MM.1S (cell line): ENCODE measurements at regions not wholly inside any gene's neighbourhood (a gene's known extent, or its start where the extent isn't known, plus 50 kb on each side); places are given as distances from the start of the nearest gene placed in this dataset.

Experiments
- DNase-seq: peaks from one replicate; pipeline ENCODE4 v3.0.0-alpha.2; 2015
- H2AFZ ChIP-seq: fragments of 300-600 bp; sonication (generic); 2 replicates; pipeline ENCODE4 v1.6.0; 2016; ENCODE audit warnings: antibody characterized with exemption, low read length
- H3F3A ChIP-seq: fragments of 300-600 bp; sonication (generic); 2 replicates; pipeline ENCODE4 v1.6.1; 2016; ENCODE audit warnings: mild to moderate bottlenecking, antibody characterized with exemption, low read length, moderate library complexity, mixed read lengths; ENCODE audit not compliant: insufficient read depth
- H3K27ac ChIP-seq: fragments of 300-600 bp; sonication (generic); 2 replicates; pipeline ENCODE4 v1.5.1; 2016; ENCODE audit warnings: mild to moderate bottlenecking, low read length
- H3K27me3 ChIP-seq: fragments of 300-600 bp; sonication (generic); replicated peaks from 2 replicates; pipeline ENCODE4 v1.6.0; 2016; ENCODE audit warnings: low read length; ENCODE audit not compliant: insufficient read depth
- H3K36me3 ChIP-seq: fragments of 300-600 bp; sonication (generic); replicated peaks from 2 replicates; pipeline ENCODE4 v1.6.1; 2016; ENCODE audit warnings: mild to moderate bottlenecking, low read length, mixed read lengths; ENCODE audit not compliant: insufficient read depth
- H3K4me1 ChIP-seq: fragments of 300-600 bp; sonication (generic); 2 replicates; pipeline ENCODE4 v1.6.1; 2016; ENCODE audit warnings: low read length, mixed read lengths
- H3K4me2 ChIP-seq: fragments of 300-600 bp; sonication (generic); 2 replicates; pipeline ENCODE4 v1.6.0; 2016; ENCODE audit warnings: low read depth, low read length
- H3K4me3 ChIP-seq: fragments of 300-600 bp; sonication (generic); 2 replicates; pipeline ENCODE4 v1.5.1; 2016; ENCODE audit warnings: low read length, mixed read lengths
- H3K79me2 ChIP-seq: fragments of 300-600 bp; sonication (generic); 2 replicates; pipeline ENCODE4 v1.6.1; 2016; ENCODE audit warnings: mixed run types, low read length, mixed read lengths
- H3K9ac ChIP-seq: fragments of 300-600 bp; sonication (generic); 2 replicates; pipeline ENCODE4 v1.6.1; 2016; ENCODE audit warnings: low read length, mixed read lengths
- H3K9me2 ChIP-seq: fragments of 300-600 bp; sonication (generic); replicated peaks from 2 replicates; pipeline ENCODE4 v1.6.1; 2016; ENCODE audit warnings: mild to moderate bottlenecking, low read length, mixed read lengths; ENCODE audit not compliant: insufficient read depth
- H3K9me3 ChIP-seq: fragments of 300-600 bp; sonication (generic); replicated peaks from 2 replicates; pipeline ENCODE4 v1.6.1; 2016; ENCODE audit warnings: mild to moderate bottlenecking, low read length, mixed read lengths; ENCODE audit not compliant: insufficient read depth
- H4K20me1 ChIP-seq: fragments of 300-600 bp; sonication (generic); 2 replicates; pipeline ENCODE4 v1.6.1; 2016; ENCODE audit warnings: mild to moderate bottlenecking, low read length, moderate library complexity, mixed read lengths; ENCODE audit not compliant: insufficient read depth
- EZH2 ChIP-seq: fragments of 300-600 bp; sonication (generic); optimal IDR thresholded peaks from 2 replicates; pipeline ENCODE3; 2017; ENCODE audit warnings: low read depth, mild to moderate bottlenecking, antibody characterized with exemption, low read length, mixed read lengths
- EZH2phosphoT487 ChIP-seq: fragments of 300-600 bp; sonication (generic); IDR thresholded peaks from 2 replicates; pipeline ENCODE4 v1.6.1; 2018; ENCODE audit warnings: antibody characterized with exemption, low read length
- TF ChIP-seq, protein P1 (sequence below): fragments of 300-600 bp; sonication (generic); IDR thresholded peaks from 2 replicates; pipeline ENCODE4 v1.5.1; 2016; ENCODE audit warnings: antibody characterized with exemption, low read length, mixed read lengths

GRCh38 chr6:9332241-9332780 lies 897.0 kb upstream of the SLC35B3 start:
- Histone ChIP-seq H3K4me2 (no peak overlapping the region), H3K36me3 (no peaks in the 10 kb centered on the region), H3K4me3 (no peak overlapping the region), H3K4me1 (no peaks in the 10 kb centered on the region), H2AFZ (no peak overlapping the region), H3K27ac (no peak overlapping the region), H4K20me1 (no peaks in the 10 kb centered on the region), H3F3A (no peaks in the 10 kb centered on the region), H3K9me3 (no peaks in the 10 kb centered on the region), H3K79me2 (no peaks in the 10 kb centered on the region), H3K27me3 (no peaks in the 10 kb centered on the region), H3K9ac (no peak overlapping the region), H3K9me2 (no peaks in the 10 kb centered on the region)
- TF ChIP-seq EZH2 (no peak), EZH2phosphoT487 (no peak)
- TF ChIP-seq, protein P1, sequence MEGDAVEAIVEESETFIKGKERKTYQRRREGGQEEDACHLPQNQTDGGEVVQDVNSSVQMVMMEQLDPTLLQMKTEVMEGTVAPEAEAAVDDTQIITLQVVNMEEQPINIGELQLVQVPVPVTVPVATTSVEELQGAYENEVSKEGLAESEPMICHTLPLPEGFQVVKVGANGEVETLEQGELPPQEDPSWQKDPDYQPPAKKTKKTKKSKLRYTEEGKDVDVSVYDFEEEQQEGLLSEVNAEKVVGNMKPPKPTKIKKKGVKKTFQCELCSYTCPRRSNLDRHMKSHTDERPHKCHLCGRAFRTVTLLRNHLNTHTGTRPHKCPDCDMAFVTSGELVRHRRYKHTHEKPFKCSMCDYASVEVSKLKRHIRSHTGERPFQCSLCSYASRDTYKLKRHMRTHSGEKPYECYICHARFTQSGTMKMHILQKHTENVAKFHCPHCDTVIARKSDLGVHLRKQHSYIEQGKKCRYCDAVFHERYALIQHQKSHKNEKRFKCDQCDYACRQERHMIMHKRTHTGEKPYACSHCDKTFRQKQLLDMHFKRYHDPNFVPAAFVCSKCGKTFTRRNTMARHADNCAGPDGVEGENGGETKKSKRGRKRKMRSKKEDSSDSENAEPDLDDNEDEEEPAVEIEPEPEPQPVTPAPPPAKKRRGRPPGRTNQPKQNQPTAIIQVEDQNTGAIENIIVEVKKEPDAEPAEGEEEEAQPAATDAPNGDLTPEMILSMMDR, result no peak
- DNase-seq, result no peak

- Histone ChIP-seq H3K9me3 (no peaks in the 10 kb centered on the region), H3K36me3 (no peaks in the 10 kb centered on the region), H3K9me2 (no peaks in the 10 kb centered on the region), H3K4me2 (no peak overlapping the region), H4K20me1 (no peaks in the 10 kb centered on the region), H3K4me3 (no peak overlapping the region), H3K79me2 (no peaks in the 10 kb centered on the region), H3K4me1 (no peaks in the 10 kb centered on the region), H2AFZ (no peak overlapping the region), H3K27me3 (no peaks in the 10 kb centered on the region), H3F3A (no peaks in the 10 kb centered on the region), H3K27ac (no peak overlapping the region), H3K9ac (no peak overlapping the region)
- no peak for DNase-seq
- TF ChIP-seq, protein P1, result no peak
Measured at GRCh38 chr6:9316831-9317230, 881.5 kb upstream of the SLC35B3 start.

DNA sequence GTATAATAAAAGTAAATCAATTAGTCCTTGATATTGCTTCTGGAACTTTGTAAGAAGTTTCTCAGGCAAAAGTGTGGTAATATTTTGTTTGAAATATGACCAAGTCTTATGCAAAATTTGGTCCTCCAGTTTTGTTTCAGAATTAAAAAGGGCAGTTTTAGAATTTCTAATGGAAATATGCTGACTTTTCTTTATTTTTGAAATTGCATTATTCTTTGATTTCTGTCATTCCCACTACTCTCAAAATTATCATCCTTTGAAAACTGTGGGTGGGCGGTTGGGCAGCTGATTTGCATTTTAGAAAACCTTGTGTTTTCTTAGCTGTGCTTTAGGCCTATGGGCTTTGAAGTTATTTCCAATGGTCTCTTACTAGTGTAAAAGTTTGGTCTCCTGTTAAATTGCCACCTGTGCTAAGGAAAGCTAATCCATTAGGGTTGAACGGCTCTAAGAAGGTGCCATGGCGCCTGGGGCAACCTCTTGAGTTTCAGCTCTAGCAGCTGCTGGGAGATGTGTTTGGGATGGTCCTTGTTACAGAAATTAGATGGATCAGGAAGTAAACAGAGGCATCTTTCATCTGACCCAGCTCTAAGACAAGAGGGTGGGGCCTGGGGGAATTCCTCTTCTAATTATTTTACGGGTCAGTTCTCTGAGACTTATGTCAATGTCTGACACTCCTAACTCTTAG lies 880.8 kb upstream of the SLC35B3 start:
- no peaks in the 10 kb centered on the region for H4K20me1 ChIP-seq
- no peaks in the 10 kb centered on the region for H3F3A ChIP-seq
- no peaks in the 10 kb centered on the region for H3K27me3 ChIP-seq
- H3K9me3 ChIP-seq, result no peaks in the 10 kb centered on the region
- DNase-seq, result no peak
- TF ChIP-seq EZH2, result no peak
- TF ChIP-seq EZH2phosphoT487, result no peak
- TF ChIP-seq, protein P1, result no peak
- no peaks in the 10 kb centered on the region for H3K36me3 ChIP-seq
- H2AFZ ChIP-seq, result no peak overlapping the region
- no peaks in the 10 kb centered on the region for H3K9me2 ChIP-seq
- no peaks in the 10 kb centered on the region for H3K79me2 ChIP-seq
- no peak overlapping the region for H3K4me2 ChIP-seq
- H3K27ac ChIP-seq, result no peak overlapping the region
- H3K4me1 ChIP-seq, result no peaks in the 10 kb centered on the region
- H3K4me3 ChIP-seq, result no peak overlapping the region
- H3K9ac ChIP-seq, result no peak overlapping the region
